WTC11 (cell line): ENCODE measurements at regions not wholly inside any gene's neighbourhood (a gene's known extent, or its start where the extent isn't known, plus 50 kb on each side); places are given as distances from the start of the nearest gene placed in this dataset.

Experiments used
- CREB1 ChIP-seq: sonication (generic); formaldehyde crosslinking; IDR thresholded peaks from 2 replicates; pipeline ENCODE4 v1.8.0; 2023; ENCODE audit warnings: mild to moderate bottlenecking, missing genetic modification reagents
- ETV6 ChIP-seq: sonication (generic); formaldehyde crosslinking; IDR thresholded peaks from 2 replicates; pipeline ENCODE4 v1.8.1; 2022; ENCODE audit warnings: mild to moderate bottlenecking, missing genetic modification reagents
- FOXP1 ChIP-seq: sonication (generic); formaldehyde crosslinking; IDR thresholded peaks from 2 replicates; pipeline ENCODE4 v1.8.0; 2022; ENCODE audit warnings: missing genetic modification reagents, mild to moderate bottlenecking, moderate library complexity, borderline replicate concordance
- IRF2 ChIP-seq: sonication (generic); formaldehyde crosslinking; IDR thresholded peaks from 2 replicates; pipeline ENCODE4 v1.8.0; 2022; ENCODE audit warnings: low read depth, missing genetic modification reagents, borderline replicate concordance
- JUN ChIP-seq: sonication (generic); formaldehyde crosslinking; IDR thresholded peaks from 2 replicates; pipeline ENCODE4 v1.8.0; 2023; ENCODE audit warnings: mild to moderate bottlenecking, missing genetic modification reagents
- TCF7 ChIP-seq: sonication (generic); formaldehyde crosslinking; IDR thresholded peaks from 2 replicates; pipeline ENCODE4 v1.8.0; 2022; ENCODE audit warnings: mild to moderate bottlenecking, low read depth, missing genetic modification reagents, moderate library complexity
- ZNF423 ChIP-seq: fragments of 250-450 bp; sonication (Bioruptor Pico); IDR thresholded peaks from 2 replicates; pipeline ENCODE4 v2.1.2; 2022; ENCODE audit warnings: mild to moderate bottlenecking, moderate library complexity
- TF ChIP-seq, protein P1 (sequence below): fragments of 200-600 bp; IDR thresholded peaks from 2 replicates; pipeline ENCODE4 v1.8.0; 2022; ENCODE audit warnings: antibody characterized with exemption
- TF ChIP-seq, protein P2 (sequence below): sonication (generic); formaldehyde crosslinking; IDR thresholded peaks from 2 replicates; pipeline ENCODE4 v1.8.0; 2023; ENCODE audit warnings: missing genetic modification reagents
- TF ChIP-seq, protein P3 (sequence below): sonication (generic); formaldehyde crosslinking; conservative IDR thresholded peaks from 2 replicates; pipeline ENCODE4 v1.8.1; 2023; ENCODE audit warnings: mild to moderate bottlenecking, low read depth, missing genetic modification reagents, moderate library complexity

DNA sequence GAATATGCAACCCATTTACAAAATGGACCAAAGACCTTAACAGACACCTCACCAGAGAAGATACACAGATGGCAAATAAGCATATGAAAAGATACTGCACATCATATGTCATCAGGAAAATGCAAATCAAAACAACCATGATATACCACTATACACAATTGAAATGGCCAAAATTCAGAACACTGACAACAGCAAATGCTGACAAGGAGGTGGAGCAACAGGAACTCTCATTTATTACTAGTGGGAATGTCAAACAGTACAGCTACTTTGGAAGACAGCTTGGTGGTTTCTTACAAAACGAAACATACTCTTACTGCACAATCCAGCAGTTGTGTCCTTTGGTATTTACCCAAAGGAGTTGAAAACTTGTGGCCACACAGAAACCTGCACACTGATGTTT lies 50.0 kb upstream of the PCGF5 start:
- TF ChIP-seq CREB1 (CRISPR knock-in tag), result no peak
- no peak for TF ChIP-seq FOXP1 (CRISPR knock-in tag)
- TF ChIP-seq TCF7 (CRISPR knock-in tag), result no peak
- TF ChIP-seq, protein P1, sequence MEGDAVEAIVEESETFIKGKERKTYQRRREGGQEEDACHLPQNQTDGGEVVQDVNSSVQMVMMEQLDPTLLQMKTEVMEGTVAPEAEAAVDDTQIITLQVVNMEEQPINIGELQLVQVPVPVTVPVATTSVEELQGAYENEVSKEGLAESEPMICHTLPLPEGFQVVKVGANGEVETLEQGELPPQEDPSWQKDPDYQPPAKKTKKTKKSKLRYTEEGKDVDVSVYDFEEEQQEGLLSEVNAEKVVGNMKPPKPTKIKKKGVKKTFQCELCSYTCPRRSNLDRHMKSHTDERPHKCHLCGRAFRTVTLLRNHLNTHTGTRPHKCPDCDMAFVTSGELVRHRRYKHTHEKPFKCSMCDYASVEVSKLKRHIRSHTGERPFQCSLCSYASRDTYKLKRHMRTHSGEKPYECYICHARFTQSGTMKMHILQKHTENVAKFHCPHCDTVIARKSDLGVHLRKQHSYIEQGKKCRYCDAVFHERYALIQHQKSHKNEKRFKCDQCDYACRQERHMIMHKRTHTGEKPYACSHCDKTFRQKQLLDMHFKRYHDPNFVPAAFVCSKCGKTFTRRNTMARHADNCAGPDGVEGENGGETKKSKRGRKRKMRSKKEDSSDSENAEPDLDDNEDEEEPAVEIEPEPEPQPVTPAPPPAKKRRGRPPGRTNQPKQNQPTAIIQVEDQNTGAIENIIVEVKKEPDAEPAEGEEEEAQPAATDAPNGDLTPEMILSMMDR, result no peak
- no peak for TF ChIP-seq JUN (CRISPR knock-in tag)
- TF ChIP-seq, protein P2, sequence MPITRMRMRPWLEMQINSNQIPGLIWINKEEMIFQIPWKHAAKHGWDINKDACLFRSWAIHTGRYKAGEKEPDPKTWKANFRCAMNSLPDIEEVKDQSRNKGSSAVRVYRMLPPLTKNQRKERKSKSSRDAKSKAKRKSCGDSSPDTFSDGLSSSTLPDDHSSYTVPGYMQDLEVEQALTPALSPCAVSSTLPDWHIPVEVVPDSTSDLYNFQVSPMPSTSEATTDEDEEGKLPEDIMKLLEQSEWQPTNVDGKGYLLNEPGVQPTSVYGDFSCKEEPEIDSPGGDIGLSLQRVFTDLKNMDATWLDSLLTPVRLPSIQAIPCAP (CRISPR knock-in tag), result no peak
- TF ChIP-seq, protein P3, sequence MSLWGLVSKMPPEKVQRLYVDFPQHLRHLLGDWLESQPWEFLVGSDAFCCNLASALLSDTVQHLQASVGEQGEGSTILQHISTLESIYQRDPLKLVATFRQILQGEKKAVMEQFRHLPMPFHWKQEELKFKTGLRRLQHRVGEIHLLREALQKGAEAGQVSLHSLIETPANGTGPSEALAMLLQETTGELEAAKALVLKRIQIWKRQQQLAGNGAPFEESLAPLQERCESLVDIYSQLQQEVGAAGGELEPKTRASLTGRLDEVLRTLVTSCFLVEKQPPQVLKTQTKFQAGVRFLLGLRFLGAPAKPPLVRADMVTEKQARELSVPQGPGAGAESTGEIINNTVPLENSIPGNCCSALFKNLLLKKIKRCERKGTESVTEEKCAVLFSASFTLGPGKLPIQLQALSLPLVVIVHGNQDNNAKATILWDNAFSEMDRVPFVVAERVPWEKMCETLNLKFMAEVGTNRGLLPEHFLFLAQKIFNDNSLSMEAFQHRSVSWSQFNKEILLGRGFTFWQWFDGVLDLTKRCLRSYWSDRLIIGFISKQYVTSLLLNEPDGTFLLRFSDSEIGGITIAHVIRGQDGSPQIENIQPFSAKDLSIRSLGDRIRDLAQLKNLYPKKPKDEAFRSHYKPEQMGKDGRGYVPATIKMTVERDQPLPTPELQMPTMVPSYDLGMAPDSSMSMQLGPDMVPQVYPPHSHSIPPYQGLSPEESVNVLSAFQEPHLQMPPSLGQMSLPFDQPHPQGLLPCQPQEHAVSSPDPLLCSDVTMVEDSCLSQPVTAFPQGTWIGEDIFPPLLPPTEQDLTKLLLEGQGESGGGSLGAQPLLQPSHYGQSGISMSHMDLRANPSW (CRISPR knock-in tag), result no peak
- TF ChIP-seq ETV6 (CRISPR knock-in tag), result no peak
- no peak for TF ChIP-seq IRF2 (CRISPR knock-in tag)
- TF ChIP-seq ZNF423 (CRISPR knock-in tag), result no peak
